Small intestine (tissue), 7 donors: ENCODE measurements at regions not wholly inside any gene's neighbourhood (a gene's known extent, or its start where the extent isn't known, plus 50 kb on each side); places are given as distances from the start of the nearest gene placed in this dataset.
A peak's percentile ranks its signal among the peaks of the same experiment; 100 is the strongest.

Source experiments
- DNase-seq, 2 donors: peaks; one replicate each; pipeline versions ENCODE4 v3.0.0 to v3.0.0-alpha.2; 2013
- FAIRE-seq: peaks from 2 replicates; lab custom pipeline; 2012; peaks lifted over from hg19 to GRCh38; lab: Jason Lieb, UNC
- H3K27ac ChIP-seq, 3 donors: one replicate each; pipeline ENCODE4 v1.5.1; 2013; ENCODE audit warnings: low read length in 2 of 3, mild to moderate bottlenecking in 2 of 3, control low read depth in 1 of 3, inconsistent platforms in 1 of 3, low read depth in 1 of 3, moderate library complexity in 1 of 3
- H3K27me3 ChIP-seq, 3 donors: one replicate each; pipeline ENCODE4 v1.6.1; 2013; ENCODE audit warnings: low read length in 3 of 3, inconsistent platforms in 1 of 3; ENCODE audit not compliant: control insufficient read depth in 3 of 3, insufficient read depth in 3 of 3
- H3K36me3 ChIP-seq, 3 donors: one replicate each; pipeline ENCODE4 v1.6.1; 2013; ENCODE audit warnings: low read length in 3 of 3, inconsistent platforms in 1 of 3, low read depth in 1 of 3, mild to moderate bottlenecking in 1 of 3, moderate library complexity in 1 of 3; ENCODE audit not compliant: control insufficient read depth in 3 of 3, insufficient read depth in 2 of 3
- H3K4me1 ChIP-seq, 3 donors: one replicate each; pipeline ENCODE4 v1.6.1; 2013; ENCODE audit warnings: low read length in 2 of 3, inconsistent platforms in 1 of 3, low read depth in 1 of 3, mild to moderate bottlenecking in 1 of 3, moderate library complexity in 1 of 3; ENCODE audit not compliant: control insufficient read depth in 3 of 3, insufficient read depth in 2 of 3
- H3K4me3 ChIP-seq, 3 donors: one replicate each; pipeline ENCODE4 v1.5.1; 2013; ENCODE audit warnings: low read length in 3 of 3, control low read depth in 1 of 3, inconsistent platforms in 1 of 3, low read depth in 1 of 3, mild to moderate bottlenecking in 1 of 3, moderate library complexity in 1 of 3
- H3K9me3 ChIP-seq, 2 donors: one replicate each; pipeline ENCODE4 v1.6.1; 2013; ENCODE audit warnings: low read depth in 1 of 2, low read length in 1 of 2; ENCODE audit not compliant: control insufficient read depth in 2 of 2, insufficient read depth in 1 of 2
- WGBS, 3 donors: extraction: QIAGEN DNeasy Blood & Tissue Kit; methylation state at CpG; one replicate each; pipeline ENCODE4 v1.1.7; 2013; 5-methylcytosine and 5-hydroxymethylcytosine counted together
- donor health status: healthy with polysubstance abuse.
- donor health status: control.
- donor health status: control.
- donor health status: Bipolar disorder and iron deficiency.
- donor health status: healthy.

GRCh38 chr1:227447531-227447990 is 115.8 kb upstream of the ZNF678 start:
- Histone ChIP-seq H3K27ac (no peak overlapping the region), H3K27me3 (peaks cover 0 to 2% (median 0%) of the 10 kb centered on the region in 3 donors), H3K4me3 (no peak overlapping the region), H3K9me3 (peaks cover 0 to 6% of the 10 kb centered on the region in 2 donors), H3K36me3 (no peaks in the 10 kb centered on the region), H3K4me1 (no peaks in the 10 kb centered on the region)
- DNase-seq (peak; percentile 49), FAIRE-seq (no peak)
- WGBS, 3 donors: 55 to 60% (median 59%) methylated on average over 25 of the region's 25 CpGs

GRCh38 chr1:227445746-227446145 is 117.6 kb upstream of the ZNF678 start:
- FAIRE-seq (no peak), DNase-seq (peak in 1 of 2 donors; percentile 32)
- H3K9me3 ChIP-seq: peaks cover 0 to 2% of the 10 kb centered on the region in 2 donors
- H3K4me3 ChIP-seq: no peak overlapping the region
- WGBS, 3 donors: 90 to 94% (median 92%) methylated on average over 2 of the region's 2 CpGs
- no peak overlapping the region for H3K27ac ChIP-seq
- no peaks in the 10 kb centered on the region for H3K4me1 ChIP-seq
- no peaks in the 10 kb centered on the region for H3K36me3 ChIP-seq
- peaks cover 0 to 2% (median 0%) of the 10 kb centered on the region in 3 donors for H3K27me3 ChIP-seq

DNA sequence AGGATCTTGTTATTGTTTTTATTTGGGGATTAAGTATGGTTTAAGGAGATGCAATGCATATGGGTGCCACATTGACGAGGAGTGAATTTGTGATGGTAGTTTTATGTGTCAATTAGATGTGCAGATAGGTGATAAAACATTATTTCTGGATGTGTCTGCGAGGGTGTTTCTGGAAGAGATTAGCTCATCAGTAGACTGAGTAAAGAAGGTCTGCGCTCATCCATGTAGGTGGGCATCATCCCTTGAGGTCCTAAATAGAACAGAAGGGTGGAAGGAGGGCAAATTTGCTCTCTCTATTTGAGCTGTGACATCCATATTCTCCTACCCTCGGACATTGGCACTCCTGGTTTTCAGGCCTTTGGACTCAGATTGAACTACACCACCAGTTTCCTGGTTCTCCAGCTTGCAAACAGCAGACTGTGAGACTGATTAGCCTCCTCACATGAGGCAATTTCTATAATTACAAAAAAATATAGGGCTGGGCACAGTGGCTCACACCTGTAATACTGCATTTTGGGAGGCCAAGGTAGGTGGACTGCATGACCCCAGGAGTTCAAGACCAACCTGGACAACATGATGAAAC is 118.2 kb upstream of the ZNF678 start:
- DNase-seq: peak in 1 of 2 donors; percentile 73
- Histone ChIP-seq H3K27me3 (peaks cover 0 to 2% (median 0%) of the 10 kb centered on the region in 3 donors), H3K9me3 (peaks cover 0 to 2% of the 10 kb centered on the region in 2 donors), H3K27ac (no peak overlapping the region), H3K36me3 (no peaks in the 10 kb centered on the region), H3K4me3 (no peak overlapping the region), H3K4me1 (no peaks in the 10 kb centered on the region)
- 67 to 80% (median 71%) methylated on average over 4 of the region's 4 CpGs for WGBS, 3 donors
- no peak for FAIRE-seq

DNA sequence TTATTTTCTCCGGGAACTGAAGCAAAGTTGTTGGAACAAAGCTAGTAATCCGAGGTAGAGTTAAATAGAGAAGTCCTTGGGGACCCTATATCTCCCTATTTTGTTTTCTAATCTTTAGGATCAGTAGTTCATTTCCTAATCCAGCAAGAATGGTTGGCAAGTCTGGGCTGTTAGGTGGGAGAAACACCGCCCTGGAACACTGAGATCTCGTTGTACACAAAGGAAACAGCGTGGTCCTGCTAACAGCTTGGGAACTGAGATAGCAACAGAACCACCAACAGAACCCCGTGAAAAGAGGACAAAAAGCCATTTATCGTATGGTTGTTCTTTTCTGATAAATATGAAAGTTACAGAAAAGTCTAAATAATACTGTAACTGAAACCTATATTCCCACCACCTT is 121.9 kb upstream of the CDC42BPA start:
- no peak for FAIRE-seq
- Histone ChIP-seq H3K9me3 (no peaks in the 10 kb centered on the region), H3K4me1 (no peaks in the 10 kb centered on the region), H3K27me3 (peaks cover 0 to 1% (median 0%) of the 10 kb centered on the region in 3 donors), H3K27ac (no peak overlapping the region), H3K4me3 (no peak overlapping the region), H3K36me3 (no peaks in the 10 kb centered on the region)
- no peak for DNase-seq
- 54 to 66% (median 66%) methylated on average over 7 of the region's 7 CpGs for WGBS, 3 donors

- Histone ChIP-seq H3K4me1 (no peaks in the 10 kb centered on the region), H3K36me3 (no peaks in the 10 kb centered on the region), H3K27ac (no peak overlapping the region), H3K4me3 (peak overlapping the region in 2 of 3 donors; percentile 27 to 30), H3K27me3 (no peaks in the 10 kb centered on the region), H3K9me3 (no peaks in the 10 kb centered on the region)
- DNase-seq (peak; percentile 50 to 55), FAIRE-seq (no peak)
- 3 to 9% (median 3%) methylated on average over 7 of the region's 7 CpGs for WGBS, 3 donors
Measured at GRCh38 chr1:227437495-227438008, 119.3 kb upstream of the CDC42BPA start.

GRCh38 chr1:227434808-227435444 is 116.6 kb upstream of the CDC42BPA start:
- DNase-seq (no peak), FAIRE-seq (no peak)
- Histone ChIP-seq H3K36me3 (no peaks in the 10 kb centered on the region), H3K4me3 (no peak overlapping the region), H3K27me3 (no peaks in the 10 kb centered on the region), H3K4me1 (peaks cover 0 to 4% (median 0%) of the 10 kb centered on the region in 3 donors), H3K27ac (no peak overlapping the region), H3K9me3 (no peaks in the 10 kb centered on the region)
- 79 to 92% (median 88%) methylated on average over 3 of the region's 3 CpGs for WGBS, 3 donors

- no peak overlapping the region for H3K4me3 ChIP-seq
- DNase-seq: no peak
- H3K27me3 ChIP-seq: no peaks in the 10 kb centered on the region
- H3K9me3 ChIP-seq: no peaks in the 10 kb centered on the region
- 81 to 91% (median 87%) methylated on average over 8 of the region's 8 CpGs for WGBS, 3 donors
- H3K27ac ChIP-seq: no peak overlapping the region
- H3K4me1 ChIP-seq: peaks cover 0 to 4% (median 0%) of the 10 kb centered on the region in 3 donors
- no peaks in the 10 kb centered on the region for H3K36me3 ChIP-seq
- no peak for FAIRE-seq
Measured at GRCh38 chr1:227433663-227434341, 115.5 kb upstream of the CDC42BPA start.

GRCh38 chr1:227432981-227433380 is 114.7 kb upstream of the CDC42BPA start:
- Histone ChIP-seq H3K4me3 (no peak overlapping the region), H3K9me3 (no peaks in the 10 kb centered on the region), H3K36me3 (no peaks in the 10 kb centered on the region), H3K4me1 (peaks cover 0 to 4% (median 0%) of the 10 kb centered on the region in 3 donors), H3K27me3 (no peaks in the 10 kb centered on the region), H3K27ac (no peak overlapping the region)
- FAIRE-seq: no peak
- WGBS, 3 donors: 87 to 95% (median 93%) methylated on average over 3 of the region's 3 CpGs
- DNase-seq: no peak
